C4-2B (cell line): ENCODE measurements at regions not wholly inside any gene's neighbourhood (a gene's known extent, or its start where the extent isn't known, plus 50 kb on each side); places are given as distances from the start of the nearest gene placed in this dataset.

Experiments
- ZFX ChIP-seq: fragments of 450-650 bp; IDR thresholded peaks from 2 replicates; pipeline ENCODE4 v1.6.1; 2017
- TF ChIP-seq, protein P1 (sequence below): fragments of 450-650 bp; conservative IDR thresholded peaks from 2 replicates; pipeline ENCODE4 v1.5.1; 2017; ENCODE audit warnings: mild to moderate bottlenecking

DNA sequence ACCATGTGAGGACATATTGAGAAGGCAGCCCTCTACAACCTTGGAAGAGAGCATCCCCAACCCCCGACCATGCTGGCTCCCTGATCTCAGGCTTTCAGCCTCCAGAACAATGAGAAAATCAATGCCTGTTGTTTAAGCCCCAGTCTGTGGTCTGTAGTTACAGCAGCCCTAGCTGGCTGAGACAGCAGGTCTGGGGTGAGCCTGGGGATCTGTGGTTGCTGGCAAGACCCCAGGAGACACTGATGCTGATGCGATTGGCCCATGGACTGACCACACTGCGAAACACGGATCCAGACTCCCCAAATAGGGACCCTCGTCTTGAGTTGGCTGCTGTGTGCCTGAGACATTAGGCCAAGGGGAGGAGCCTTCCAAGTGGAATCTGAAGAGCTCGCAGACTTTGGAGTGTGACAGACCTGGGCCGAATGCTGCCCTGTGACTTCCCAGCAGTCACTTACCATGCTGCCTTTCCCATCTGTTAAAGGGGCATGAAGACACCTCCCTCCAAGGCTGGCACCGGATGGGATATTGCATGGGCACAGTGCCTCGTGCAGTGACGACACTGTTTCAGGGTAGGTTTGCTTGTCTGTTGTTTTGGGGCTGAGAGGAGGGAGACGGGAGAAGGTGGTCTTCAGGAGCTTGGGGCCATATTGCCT, 147.8 kb upstream of the RPL38 start:
- TF ChIP-seq, protein P1, sequence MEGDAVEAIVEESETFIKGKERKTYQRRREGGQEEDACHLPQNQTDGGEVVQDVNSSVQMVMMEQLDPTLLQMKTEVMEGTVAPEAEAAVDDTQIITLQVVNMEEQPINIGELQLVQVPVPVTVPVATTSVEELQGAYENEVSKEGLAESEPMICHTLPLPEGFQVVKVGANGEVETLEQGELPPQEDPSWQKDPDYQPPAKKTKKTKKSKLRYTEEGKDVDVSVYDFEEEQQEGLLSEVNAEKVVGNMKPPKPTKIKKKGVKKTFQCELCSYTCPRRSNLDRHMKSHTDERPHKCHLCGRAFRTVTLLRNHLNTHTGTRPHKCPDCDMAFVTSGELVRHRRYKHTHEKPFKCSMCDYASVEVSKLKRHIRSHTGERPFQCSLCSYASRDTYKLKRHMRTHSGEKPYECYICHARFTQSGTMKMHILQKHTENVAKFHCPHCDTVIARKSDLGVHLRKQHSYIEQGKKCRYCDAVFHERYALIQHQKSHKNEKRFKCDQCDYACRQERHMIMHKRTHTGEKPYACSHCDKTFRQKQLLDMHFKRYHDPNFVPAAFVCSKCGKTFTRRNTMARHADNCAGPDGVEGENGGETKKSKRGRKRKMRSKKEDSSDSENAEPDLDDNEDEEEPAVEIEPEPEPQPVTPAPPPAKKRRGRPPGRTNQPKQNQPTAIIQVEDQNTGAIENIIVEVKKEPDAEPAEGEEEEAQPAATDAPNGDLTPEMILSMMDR: no peak
- TF ChIP-seq ZFX: no peak
